ENCODE measurements at regions not wholly inside any gene's neighbourhood (a gene's known extent, or its start where the extent isn't known, plus 50 kb on each side); places are given as distances from the start of the nearest gene placed in this dataset.

- WGBS (ENCODE audit: low lambda C conversion rate, missing lambda C conversion rate) = 87% methylated on average over 2 of the region's 2 CpGs
- Histone ChIP-seq H4K20me1 (ENCODE audit: insufficient read depth, poor library complexity, severe bottlenecking) (no peaks in the 10 kb centered on the region), H3K9me3 (ENCODE audit: low read depth) (no peaks in the 10 kb centered on the region), H3K4me1 (ENCODE audit: insufficient read depth) (no peaks in the 10 kb centered on the region), H3K4me3 (no peak overlapping the region), H3K9me2 (replicated peaks; ENCODE audit: insufficient read depth) (no peaks in the 10 kb centered on the region), H3K27ac (peak overlapping the region; percentile 25), H3K36me3 (replicated peaks; ENCODE audit: insufficient read depth, low read depth) (no peaks in the 10 kb centered on the region), H3K4me2 (no peak overlapping the region), H3K79me2 (no peaks in the 10 kb centered on the region), H3K27me3 (no peaks in the 10 kb centered on the region), H2AFZ (peak overlapping the region; percentile 3)
- TF ChIP-seq EZH2 (IDR thresholded peaks at IDR 0.05; ENCODE audit: borderline replicate concordance) (no peak), CTCF (IDR thresholded peaks at IDR 0.05; ENCODE audit: poor library complexity) (no peak), EZH2phosphoT487 (IDR thresholded peaks at IDR 0.05; ENCODE audit: low read depth, severe bottlenecking, unreplicated experiment) (no peak)
- no peak for DNase-seq (ENCODE audit: low spot score)
Observed at GRCh38 chr12:72828662-72829324, 556.6 kb downstream of the TRHDE start.

- TF ChIP-seq EZH2phosphoT487 (IDR thresholded peaks at IDR 0.05; ENCODE audit: low read depth, severe bottlenecking, unreplicated experiment) (no peak), EZH2 (IDR thresholded peaks at IDR 0.05; ENCODE audit: borderline replicate concordance) (no peak), CTCF (IDR thresholded peaks at IDR 0.05; ENCODE audit: poor library complexity) (no peak)
- no peak for DNase-seq (ENCODE audit: low spot score)
- Histone ChIP-seq H3K27ac (no peak overlapping the region), H3K9me3 (ENCODE audit: low read depth) (no peaks in the 10 kb centered on the region), H3K79me2 (no peaks in the 10 kb centered on the region), H2AFZ (no peak overlapping the region), H3K36me3 (replicated peaks; ENCODE audit: insufficient read depth, low read depth) (no peaks in the 10 kb centered on the region), H3K4me2 (no peak overlapping the region), H4K20me1 (ENCODE audit: insufficient read depth, poor library complexity, severe bottlenecking) (no peaks in the 10 kb centered on the region), H3K27me3 (no peaks in the 10 kb centered on the region), H3K4me1 (ENCODE audit: insufficient read depth) (no peaks in the 10 kb centered on the region), H3K9me2 (replicated peaks; ENCODE audit: insufficient read depth) (no peaks in the 10 kb centered on the region), H3K4me3 (no peak overlapping the region)
- WGBS (ENCODE audit: low lambda C conversion rate, missing lambda C conversion rate) = 74% methylated on average over 1 of the region's 1 CpG
Observed at GRCh38 chr12:72829838-72830237, 557.7 kb downstream of the TRHDE start.

GRCh38 chr12:72832024-72832423, 559.9 kb downstream of the TRHDE start:
- Histone ChIP-seq H3K27ac (no peak overlapping the region), H4K20me1 (ENCODE audit: insufficient read depth, poor library complexity, severe bottlenecking) (no peaks in the 10 kb centered on the region), H3K36me3 (replicated peaks; ENCODE audit: insufficient read depth, low read depth) (no peaks in the 10 kb centered on the region), H3K9me3 (ENCODE audit: low read depth) (no peaks in the 10 kb centered on the region), H3K4me3 (no peak overlapping the region), H3K79me2 (no peaks in the 10 kb centered on the region), H3K4me2 (no peak overlapping the region), H2AFZ (no peak overlapping the region), H3K9me2 (replicated peaks; ENCODE audit: insufficient read depth) (no peaks in the 10 kb centered on the region), H3K4me1 (ENCODE audit: insufficient read depth) (no peaks in the 10 kb centered on the region), H3K27me3 (no peaks in the 10 kb centered on the region)
- TF ChIP-seq EZH2phosphoT487 (IDR thresholded peaks at IDR 0.05; ENCODE audit: low read depth, severe bottlenecking, unreplicated experiment) = no peak
- TF ChIP-seq CTCF (IDR thresholded peaks at IDR 0.05; ENCODE audit: poor library complexity) = no peak
- no peak for TF ChIP-seq EZH2 (IDR thresholded peaks at IDR 0.05; ENCODE audit: borderline replicate concordance)
- WGBS (ENCODE audit: low lambda C conversion rate, missing lambda C conversion rate) = 92% methylated on average over 4 of the region's 4 CpGs
- DNase-seq (ENCODE audit: low spot score) = no peak

Data from hepatocyte (in vitro differentiated cells).